Activated CD8-positive, alpha-beta memory T cell treated with anti-CD3 and anti-CD28 coated beads, Interleukin-2, amount 10 ng/mL, durations not matched to agents 7 days and 5 days (primary cell): ENCODE measurements at regions not wholly inside any gene's neighbourhood (a gene's known extent, or its start where the extent isn't known, plus 50 kb on each side); places are given as distances from the start of the nearest gene placed in this dataset.

Source experiments
- ATAC-seq: fragments of 150-1000 bp; cut with Tn5 transposase; one replicate; pipeline ENCODE4 v1.10.0; 2021; ENCODE audit warnings: moderate library complexity
- CTCF ChIA-PET: fragments of 350-600 bp; sonication (Branson Sonifier 250); formaldehyde crosslinking; loops from one replicate; lab custom pipeline; 2021; ENCODE audit warnings: antibody characterized with exemption; lab: Charles Lee
- DNase-seq: peaks from one replicate; pipeline ENCODE4 v3.0.0-alpha.2; 2020
- H3K27ac Mint-ChIP-seq: one replicate; pipeline ENCODE4 v1.8.0; 2021; ENCODE audit warnings: mild to moderate bottlenecking, mixed read lengths
- H3K27me3 Mint-ChIP-seq: one replicate; pipeline ENCODE4 v1.8.0; 2021; ENCODE audit warnings: mixed read lengths
- H3K36me3 Mint-ChIP-seq: one replicate; pipeline ENCODE4 v1.8.0; 2021; ENCODE audit warnings: mild to moderate bottlenecking, mixed read lengths
- H3K4me1 Mint-ChIP-seq: one replicate; pipeline ENCODE4 v1.8.0; 2021; ENCODE audit warnings: mixed read lengths
- H3K4me3 Mint-ChIP-seq: one replicate; pipeline ENCODE4 v1.8.0; 2021; ENCODE audit warnings: mild to moderate bottlenecking, moderate library complexity, mixed read lengths
- H3K9me3 Mint-ChIP-seq: one replicate; pipeline ENCODE4 v1.8.0; 2022; ENCODE audit warnings: low read depth, mixed read lengths

DNA sequence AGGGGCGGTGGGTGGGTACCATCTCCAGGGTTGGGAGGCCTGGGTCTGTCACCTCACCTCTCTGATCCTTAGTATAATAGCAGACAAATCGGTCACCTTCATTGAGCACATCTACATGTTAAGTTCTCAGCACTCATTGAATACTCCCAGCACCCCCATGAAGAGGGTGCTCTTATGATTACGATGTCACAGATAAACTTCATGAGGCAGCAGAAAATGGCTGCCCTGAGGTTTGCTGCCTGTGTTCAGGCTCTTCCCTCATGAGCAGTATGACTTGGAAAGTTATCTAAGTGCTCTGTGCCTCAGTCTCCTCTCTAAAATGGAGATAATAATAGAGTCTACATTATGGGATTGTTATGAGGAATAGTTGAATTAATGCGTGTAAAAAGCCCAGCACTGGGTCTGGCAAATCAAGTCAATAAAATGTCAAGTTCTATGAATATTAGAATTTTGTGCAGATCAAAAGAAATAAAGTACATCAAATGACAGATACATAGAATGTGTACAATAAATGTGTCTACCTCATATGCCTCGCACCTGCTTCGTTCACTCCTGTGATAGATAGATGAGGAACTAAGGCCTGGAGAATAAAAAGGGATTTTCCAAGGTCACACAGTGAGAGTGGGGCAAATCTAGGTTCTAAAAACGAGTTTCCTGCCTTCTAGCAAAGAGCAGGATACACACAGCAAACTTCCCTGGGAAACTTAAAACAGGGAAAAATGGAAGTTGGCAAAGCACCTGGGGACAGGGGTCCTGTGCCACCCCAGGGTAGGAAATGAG is 142.2 kb upstream of the MRPS22 start:
- CTCF ChIA-PET: interaction anchor here (1.0 to 1.3 kb wide), 2 partner anchors 90 to 91 kb away, joined by 3 read pairs; no protein-coding TSS in a partner anchor
- no peak overlapping the region for H3K27ac Mint-ChIP-seq
- no peaks in the 10 kb centered on the region for H3K4me1 Mint-ChIP-seq
- H3K27me3 Mint-ChIP-seq: peaks cover 8% of the 10 kb centered on the region
- H3K9me3 Mint-ChIP-seq: no peaks in the 10 kb centered on the region
- H3K4me3 Mint-ChIP-seq: no peak overlapping the region
- ATAC-seq: no peak
- no peak for DNase-seq
- no peaks in the 10 kb centered on the region for H3K36me3 Mint-ChIP-seq

DNA sequence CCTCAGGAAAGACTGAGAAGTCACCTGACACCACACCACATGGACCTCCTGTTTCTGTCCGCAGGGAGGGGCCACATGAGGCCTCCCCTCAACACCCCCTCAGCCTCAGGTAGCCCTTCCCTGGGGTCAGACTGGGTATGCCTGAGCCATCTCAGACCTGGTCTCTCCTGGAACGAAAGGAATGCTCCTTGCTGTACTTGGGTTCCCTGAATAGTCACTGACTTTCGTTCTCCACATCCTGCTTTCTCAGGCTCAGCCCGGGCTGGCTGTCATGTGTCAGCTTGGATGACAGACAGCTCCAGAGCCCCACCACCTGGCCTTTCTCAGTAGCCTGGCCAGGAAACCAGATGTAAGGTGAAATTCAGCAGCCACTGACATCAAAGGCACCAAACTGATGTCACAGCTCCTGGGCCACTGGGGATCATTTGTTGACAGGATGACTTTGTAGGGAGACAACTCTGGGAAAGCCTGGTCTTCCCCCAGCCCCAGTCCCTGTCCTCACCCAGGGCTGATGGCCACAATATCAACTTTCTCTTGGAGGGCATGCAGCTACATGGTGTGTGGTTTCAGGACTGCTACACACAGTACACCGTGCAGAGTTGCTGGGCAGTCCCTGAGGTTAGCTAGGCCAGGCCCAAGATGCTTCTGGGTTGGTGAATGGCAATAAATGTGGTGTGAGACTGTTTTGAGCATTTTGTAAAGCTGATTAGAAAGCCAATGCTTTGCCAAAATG is 141.4 kb upstream of the MRPS22 start:
- peak; percentile 48 for DNase-seq
- CTCF ChIA-PET: interaction anchor here (0.7 to 1.3 kb wide), 3 partner anchors 91 to 127 kb away, joined by 3 to 4 read pairs (median 3); no protein-coding TSS in a partner anchor
- Mint-ChIP-seq H3K27ac (no peak overlapping the region), H3K27me3 (peaks cover 9% of the 10 kb centered on the region), H3K4me3 (no peak overlapping the region), H3K4me1 (no peaks in the 10 kb centered on the region), H3K9me3 (no peaks in the 10 kb centered on the region), H3K36me3 (no peaks in the 10 kb centered on the region)
- ATAC-seq: peak; percentile 45

DNA sequence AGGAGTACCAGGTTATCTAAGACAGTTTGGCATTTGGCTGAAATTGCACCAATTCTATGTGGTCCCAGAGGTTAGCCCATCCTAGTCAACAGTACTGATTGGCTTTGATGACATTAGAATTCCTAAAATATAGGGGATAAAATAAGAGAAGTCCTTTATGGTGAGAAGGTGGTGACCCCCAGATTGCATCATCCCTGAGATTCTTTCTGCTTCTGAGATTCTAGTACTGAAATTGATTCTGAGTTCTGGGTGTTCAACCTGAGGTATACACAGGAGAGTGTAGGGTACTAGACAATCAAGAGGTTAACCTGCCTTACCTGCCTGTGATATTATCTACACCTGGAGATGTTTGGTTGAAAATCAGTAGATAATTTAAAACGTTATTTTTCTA is 140.9 kb upstream of the MRPS22 start:
- no peak overlapping the region for H3K4me3 Mint-ChIP-seq
- CTCF ChIA-PET: interaction anchor here (0.7 to 1.3 kb wide), 3 partner anchors 91 to 126 kb away, joined by 3 to 4 read pairs (median 3); no protein-coding TSS in a partner anchor
- H3K27me3 Mint-ChIP-seq: peaks cover 12% of the 10 kb centered on the region
- no peaks in the 10 kb centered on the region for H3K9me3 Mint-ChIP-seq
- no peaks in the 10 kb centered on the region for H3K4me1 Mint-ChIP-seq
- H3K27ac Mint-ChIP-seq: no peak overlapping the region
- ATAC-seq (no peak), DNase-seq (no peak)
- no peaks in the 10 kb centered on the region for H3K36me3 Mint-ChIP-seq

DNA sequence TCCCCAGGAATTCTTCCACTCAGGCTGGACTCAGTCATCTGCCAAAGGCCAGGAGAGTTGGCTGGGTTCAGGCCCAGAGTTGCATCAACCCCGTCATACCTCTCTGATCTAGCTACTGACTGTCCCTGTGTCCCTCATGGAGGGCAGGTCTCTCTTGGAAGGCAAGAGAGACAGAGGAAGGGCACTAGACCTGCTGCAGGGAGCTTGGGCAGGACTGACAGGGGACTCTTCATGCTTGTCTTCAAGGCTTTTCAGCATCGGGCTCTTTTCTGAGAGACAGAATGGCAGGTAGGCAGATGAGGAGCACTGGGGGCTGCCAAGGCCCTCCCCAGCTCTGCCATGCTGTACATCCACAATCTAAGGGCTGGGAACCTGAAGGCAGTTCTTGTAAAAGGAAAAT is 140.1 kb upstream of the MRPS22 start:
- CTCF ChIA-PET: no interaction called here
- ATAC-seq (no peak), DNase-seq (no peak)
- H3K27me3 Mint-ChIP-seq: peaks cover 12% of the 10 kb centered on the region
- H3K4me3 Mint-ChIP-seq: no peak overlapping the region
- H3K27ac Mint-ChIP-seq: no peak overlapping the region
- H3K9me3 Mint-ChIP-seq: no peaks in the 10 kb centered on the region
- H3K36me3 Mint-ChIP-seq: no peaks in the 10 kb centered on the region
- no peaks in the 10 kb centered on the region for H3K4me1 Mint-ChIP-seq

DNA sequence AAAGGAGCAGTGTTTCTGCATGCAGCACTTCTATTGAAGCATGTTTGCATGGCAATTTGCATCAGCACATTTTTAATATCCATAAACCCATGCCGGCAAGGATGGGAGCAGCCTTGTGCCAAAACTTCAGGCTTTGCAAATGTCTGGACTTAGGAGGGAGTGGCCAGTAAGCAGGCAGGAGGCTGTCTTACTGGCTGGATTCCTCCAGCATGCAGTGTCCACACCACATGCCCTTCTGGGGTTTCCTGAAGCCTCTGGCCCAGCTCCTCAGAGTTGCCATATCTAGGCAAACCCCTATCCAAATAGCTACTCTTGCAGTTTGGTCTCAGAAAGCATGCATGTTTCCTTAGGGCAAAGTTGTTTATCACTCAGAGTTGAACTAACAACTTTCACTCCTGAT is 139.1 kb upstream of the MRPS22 start:
- ATAC-seq (no peak), DNase-seq (no peak)
- Mint-ChIP-seq H3K36me3 (no peaks in the 10 kb centered on the region), H3K4me1 (no peaks in the 10 kb centered on the region), H3K27me3 (peaks cover 15% of the 10 kb centered on the region), H3K4me3 (no peak overlapping the region), H3K27ac (no peak overlapping the region), H3K9me3 (peaks cover 3% of the 10 kb centered on the region)
- CTCF ChIA-PET: no interaction called here

DNA sequence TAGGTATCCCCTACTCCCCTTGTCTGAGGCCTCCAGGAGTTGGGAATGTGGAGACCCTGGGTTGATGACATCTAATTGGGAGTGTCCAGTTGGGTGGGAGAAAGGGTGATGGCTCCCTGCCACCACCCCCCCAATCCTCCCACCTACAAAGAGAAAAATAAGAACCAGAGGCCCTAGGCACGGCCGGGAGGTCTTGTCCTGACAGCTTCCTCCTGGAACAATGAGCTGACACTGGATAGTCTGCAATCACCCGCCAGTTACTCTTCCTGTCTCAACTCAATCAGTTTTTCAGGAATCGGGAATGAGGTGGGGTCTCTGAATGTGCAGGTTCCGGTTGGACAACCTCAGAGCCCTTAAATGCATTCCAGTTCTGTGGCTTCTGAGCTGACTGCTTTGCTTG is 129.9 kb upstream of the MRPS22 start:
- CTCF ChIA-PET: no interaction called here
- H3K36me3 Mint-ChIP-seq: no peaks in the 10 kb centered on the region
- H3K9me3 Mint-ChIP-seq: peaks cover 2% of the 10 kb centered on the region
- DNase-seq (no peak), ATAC-seq (no peak)
- peaks cover 23% of the 10 kb centered on the region for H3K27me3 Mint-ChIP-seq
- no peak overlapping the region for H3K27ac Mint-ChIP-seq
- no peak overlapping the region for H3K4me3 Mint-ChIP-seq
- H3K4me1 Mint-ChIP-seq: no peaks in the 10 kb centered on the region

DNA sequence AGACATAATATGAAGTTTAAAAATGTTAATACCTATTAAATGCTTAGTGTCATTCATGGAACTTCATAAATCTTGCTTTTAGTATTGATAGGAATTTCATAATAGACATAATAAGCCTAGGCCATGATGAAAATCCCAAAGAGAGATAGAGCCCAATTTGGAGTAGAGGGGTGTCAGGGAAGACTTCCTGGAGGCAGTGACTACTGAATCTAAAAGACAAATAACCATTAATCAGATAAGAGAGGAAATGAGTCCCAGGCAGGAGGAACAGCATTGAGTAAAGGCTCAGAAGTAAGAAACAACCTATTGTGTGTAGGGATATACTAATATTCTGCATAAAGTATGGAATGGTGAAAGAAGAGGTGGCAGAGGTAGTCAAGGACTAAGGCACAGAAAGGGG is 126.9 kb upstream of the MRPS22 start:
- H3K4me3 Mint-ChIP-seq: no peak overlapping the region
- DNase-seq (no peak), ATAC-seq (no peak)
- no peaks in the 10 kb centered on the region for H3K36me3 Mint-ChIP-seq
- H3K27me3 Mint-ChIP-seq: peaks cover 25% of the 10 kb centered on the region
- no peaks in the 10 kb centered on the region for H3K4me1 Mint-ChIP-seq
- CTCF ChIA-PET: no interaction called here
- no peak overlapping the region for H3K27ac Mint-ChIP-seq
- H3K9me3 Mint-ChIP-seq: no peaks in the 10 kb centered on the region

DNA sequence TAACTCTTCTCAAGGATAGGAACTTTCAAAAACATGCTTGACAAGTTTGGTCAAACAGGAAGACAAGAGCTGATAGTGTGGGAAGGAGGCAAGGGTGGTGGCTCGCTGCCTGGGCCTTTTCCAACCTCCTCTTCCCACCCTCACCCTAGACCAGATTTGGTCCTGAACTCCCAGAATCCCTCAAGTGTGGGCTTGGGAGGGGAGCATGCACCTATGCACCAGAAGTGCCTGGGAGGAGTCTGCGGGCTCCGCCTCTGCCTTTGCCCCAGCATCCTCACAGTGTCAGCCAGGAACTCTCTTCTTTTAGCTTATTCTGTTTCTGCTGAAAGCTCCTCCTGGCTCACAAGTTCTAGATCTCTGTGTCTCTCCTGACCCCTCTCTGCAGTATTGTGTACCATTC is 126.2 kb upstream of the MRPS22 start:
- DNase-seq (no peak), ATAC-seq (no peak)
- CTCF ChIA-PET: no interaction called here
- H3K4me3 Mint-ChIP-seq: no peak overlapping the region
- no peak overlapping the region for H3K27ac Mint-ChIP-seq
- no peaks in the 10 kb centered on the region for H3K4me1 Mint-ChIP-seq
- H3K27me3 Mint-ChIP-seq: peaks cover 28% of the 10 kb centered on the region
- no peaks in the 10 kb centered on the region for H3K9me3 Mint-ChIP-seq
- no peaks in the 10 kb centered on the region for H3K36me3 Mint-ChIP-seq

DNA sequence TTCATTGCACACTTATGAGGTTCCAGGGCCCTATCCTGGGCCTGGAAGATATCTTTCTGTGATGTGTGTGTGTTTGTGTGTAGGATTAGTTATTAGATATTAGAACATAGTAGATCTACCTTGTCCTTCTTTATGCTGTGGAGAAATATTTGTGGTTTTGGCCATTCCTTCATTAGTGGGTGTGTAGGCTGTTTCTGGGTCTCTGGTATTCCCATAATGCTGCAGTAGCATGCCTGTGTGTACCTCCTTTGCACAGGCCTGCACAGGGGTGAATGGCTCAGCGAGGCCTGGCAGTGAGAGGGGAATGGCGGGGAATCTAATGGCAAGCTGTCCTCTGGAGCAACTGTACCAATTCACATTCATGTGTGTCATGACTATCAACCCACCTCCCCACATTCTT is 125.8 kb upstream of the MRPS22 start:
- CTCF ChIA-PET: no interaction called here
- Mint-ChIP-seq H3K36me3 (no peaks in the 10 kb centered on the region), H3K27ac (no peak overlapping the region), H3K27me3 (peaks cover 28% of the 10 kb centered on the region), H3K9me3 (no peaks in the 10 kb centered on the region), H3K4me3 (no peak overlapping the region), H3K4me1 (no peaks in the 10 kb centered on the region)
- DNase-seq: no peak
- ATAC-seq: no peak

DNA sequence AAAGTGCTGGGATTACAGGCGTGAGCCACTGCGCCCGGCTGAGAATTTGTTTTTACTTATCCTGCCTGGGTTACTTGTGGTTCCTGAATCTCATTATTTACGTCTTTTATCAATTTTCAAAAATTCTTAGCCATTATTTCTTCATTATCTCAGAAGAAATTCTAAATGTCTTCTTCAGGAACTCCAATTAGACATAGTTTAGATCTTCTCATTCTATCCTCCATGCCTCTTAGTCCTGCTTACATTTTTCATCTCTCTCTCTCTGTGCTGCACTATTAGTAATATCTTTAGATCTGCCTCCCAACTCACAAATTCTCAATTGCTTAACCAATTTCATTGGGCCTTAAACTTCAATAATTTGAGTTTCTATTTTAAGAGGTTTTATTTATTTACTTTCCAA is 124.4 kb upstream of the MRPS22 start:
- H3K27me3 Mint-ChIP-seq: peaks cover 26% of the 10 kb centered on the region
- CTCF ChIA-PET: no interaction called here
- H3K9me3 Mint-ChIP-seq: no peaks in the 10 kb centered on the region
- peaks cover 1% of the 10 kb centered on the region for H3K4me1 Mint-ChIP-seq
- DNase-seq (no peak), ATAC-seq (no peak)
- no peak overlapping the region for H3K27ac Mint-ChIP-seq
- no peaks in the 10 kb centered on the region for H3K36me3 Mint-ChIP-seq
- H3K4me3 Mint-ChIP-seq: no peak overlapping the region

DNA sequence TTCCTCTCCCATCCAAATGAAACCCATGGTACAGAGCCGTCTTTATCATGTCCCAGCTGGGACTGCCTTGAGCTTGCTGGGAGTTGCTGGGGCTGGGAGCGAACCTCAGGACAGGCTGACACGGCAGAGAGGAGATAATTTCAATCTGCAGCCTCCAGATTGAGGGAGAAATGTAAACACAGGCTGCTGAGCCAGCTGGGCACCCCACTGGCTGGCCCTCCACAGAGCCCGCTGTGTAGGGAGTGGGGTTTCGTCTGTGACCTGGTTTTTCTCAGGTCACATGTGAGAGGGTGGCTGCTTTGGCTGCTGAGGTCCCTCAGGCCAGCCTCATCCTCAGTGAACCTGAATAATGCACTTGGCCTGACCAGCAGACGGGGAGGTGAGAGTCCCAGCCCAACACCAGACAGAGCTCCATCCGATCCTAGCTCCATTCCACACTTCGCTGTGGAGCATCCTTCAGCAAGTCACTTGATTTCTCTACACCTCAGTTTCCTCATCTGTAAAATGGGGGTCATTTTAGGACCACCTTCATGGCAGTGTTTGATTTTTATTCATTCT is 121.6 kb upstream of the MRPS22 start:
- Mint-ChIP-seq H3K4me1 (peaks cover 1% of the 10 kb centered on the region), H3K9me3 (no peaks in the 10 kb centered on the region), H3K27ac (no peak overlapping the region), H3K36me3 (no peaks in the 10 kb centered on the region), H3K4me3 (no peak overlapping the region), H3K27me3 (peaks cover 17% of the 10 kb centered on the region)
- no peak for DNase-seq
- ATAC-seq: no peak
- CTCF ChIA-PET: no interaction called here

DNA sequence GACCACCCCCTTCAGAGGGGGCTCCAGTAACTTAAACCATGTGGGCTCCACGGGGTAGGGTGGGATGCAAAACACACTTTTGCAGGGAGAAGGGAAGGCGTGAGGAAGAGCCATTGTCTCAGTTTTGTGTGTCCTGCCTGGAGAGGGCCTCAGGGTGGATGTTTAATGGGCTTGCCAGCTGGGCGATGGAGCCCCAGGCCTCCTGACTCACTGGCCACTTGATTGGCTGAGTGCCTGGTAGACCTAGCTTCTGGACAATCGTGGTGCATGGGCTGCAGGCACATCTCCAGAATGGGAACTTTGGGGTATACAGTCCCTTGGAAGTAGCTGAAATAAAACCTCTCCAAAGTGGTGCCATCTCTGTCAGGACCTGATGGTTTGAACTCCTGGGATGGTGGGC is 118.3 kb upstream of the MRPS22 start:
- H3K36me3 Mint-ChIP-seq: no peaks in the 10 kb centered on the region

DNA sequence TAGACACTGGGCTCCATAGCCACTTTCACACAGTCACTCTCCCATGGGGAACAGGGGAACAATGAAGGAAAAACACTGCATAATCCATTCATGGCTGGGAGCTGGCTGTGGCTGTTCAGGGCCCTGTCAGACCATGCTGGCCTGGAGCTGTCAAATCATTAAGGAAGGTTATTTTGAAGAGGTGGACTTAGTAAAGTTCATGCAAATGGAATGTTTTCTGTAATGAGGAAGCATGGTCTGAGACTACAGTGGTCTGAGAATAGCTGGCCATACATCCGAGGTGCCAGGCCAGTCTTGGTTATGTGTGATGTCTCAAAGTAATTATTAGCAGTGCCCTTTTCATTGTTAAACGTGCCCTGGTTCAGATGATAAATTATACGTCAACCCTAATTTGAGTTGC is 117.1 kb upstream of the MRPS22 start:
- DNase-seq: no peak
- H3K4me1 Mint-ChIP-seq: peaks cover 1% of the 10 kb centered on the region
- ATAC-seq: no peak
- no peaks in the 10 kb centered on the region for H3K36me3 Mint-ChIP-seq
- H3K9me3 Mint-ChIP-seq: no peaks in the 10 kb centered on the region
- no peak overlapping the region for H3K27ac Mint-ChIP-seq
- CTCF ChIA-PET: no interaction called here
- peaks cover 2% of the 10 kb centered on the region for H3K27me3 Mint-ChIP-seq
- H3K4me3 Mint-ChIP-seq: no peak overlapping the region

More for the DNA sequence above, 118.3 kb upstream of the MRPS22 start:
- H3K4me1 Mint-ChIP-seq: peaks cover 1% of the 10 kb centered on the region
- no peaks in the 10 kb centered on the region for H3K9me3 Mint-ChIP-seq
- H3K4me3 Mint-ChIP-seq: no peak overlapping the region
- DNase-seq (no peak), ATAC-seq (no peak)
- CTCF ChIA-PET: no interaction called here
- H3K27ac Mint-ChIP-seq: no peak overlapping the region
- peaks cover 6% of the 10 kb centered on the region for H3K27me3 Mint-ChIP-seq

DNA sequence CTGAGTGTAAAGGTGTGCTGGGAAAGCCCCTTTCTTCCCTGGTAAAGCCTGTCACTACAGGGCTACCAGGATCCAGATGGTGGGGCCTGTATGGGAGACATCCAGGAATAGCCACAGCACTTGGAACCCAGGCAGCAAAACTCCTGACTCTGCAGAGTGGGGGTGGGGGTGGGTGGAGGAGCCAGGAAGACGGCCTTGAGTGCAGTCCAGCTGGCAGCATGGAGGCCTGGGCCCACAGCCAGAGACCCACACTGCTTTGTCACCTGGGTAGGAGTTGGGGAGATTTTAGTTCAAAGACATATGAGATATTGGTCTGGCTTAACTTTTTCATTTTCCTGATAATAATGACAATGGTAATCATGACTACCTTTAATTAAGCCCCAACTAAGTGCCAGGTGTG is 116.7 kb upstream of the MRPS22 start:
- H3K36me3 Mint-ChIP-seq: no peaks in the 10 kb centered on the region
- no peak overlapping the region for H3K27ac Mint-ChIP-seq

More for the DNA sequence above, 116.7 kb upstream of the MRPS22 start:
- no peak for ATAC-seq
- Mint-ChIP-seq H3K4me1 (peaks cover 1% of the 10 kb centered on the region), H3K9me3 (no peaks in the 10 kb centered on the region), H3K27me3 (peaks cover 2% of the 10 kb centered on the region), H3K4me3 (no peak overlapping the region)
- DNase-seq: no peak
- CTCF ChIA-PET: no interaction called here
